HEK293 (cell line): ENCODE measurements at regions not wholly inside any gene's neighbourhood (a gene's known extent, or its start where the extent isn't known, plus 50 kb on each side); places are given as distances from the start of the nearest gene placed in this dataset.

ENCODE experiments used
- GLIS2 ChIP-seq: fragments of 450-650 bp; formaldehyde crosslinking; IDR thresholded peaks from 2 replicates; pipeline ENCODE4 v1.5.1; 2016; ENCODE audit warnings: missing biosample characterization, missing genetic modification characterization
- IKZF3 ChIP-seq: fragments of 450-650 bp; IDR thresholded peaks from 2 replicates; pipeline ENCODE4 v1.5.0; 2018; ENCODE audit warnings: missing biosample characterization, mild to moderate bottlenecking, missing genetic modification characterization, moderate library complexity
- KLF10 ChIP-seq: fragments of 450-650 bp; IDR thresholded peaks from 2 replicates; pipeline ENCODE4 v1.5.1; 2018; ENCODE audit warnings: missing biosample characterization, mild to moderate bottlenecking, missing genetic modification characterization
- KLF17 ChIP-seq: fragments of 450-650 bp; formaldehyde crosslinking; IDR thresholded peaks from 2 replicates; pipeline ENCODE4 v1.5.1; 2016; ENCODE audit warnings: missing biosample characterization, missing genetic modification characterization
- KLF7 ChIP-seq: fragments of 450-650 bp; formaldehyde crosslinking; IDR thresholded peaks from 2 replicates; pipeline ENCODE4 v1.5.1; 2016; ENCODE audit warnings: missing biosample characterization, missing genetic modification characterization, borderline replicate concordance
- PRDM6 ChIP-seq: fragments of 450-650 bp; formaldehyde crosslinking; IDR thresholded peaks from 2 replicates; pipeline ENCODE4 v1.5.1; 2017; ENCODE audit warnings: missing biosample characterization, missing genetic modification characterization
- SP7 ChIP-seq: fragments of 450-650 bp; formaldehyde crosslinking; IDR thresholded peaks from 2 replicates; pipeline ENCODE4 v1.5.1; 2016; ENCODE audit warnings: missing biosample characterization, missing genetic modification characterization
- ZBTB6 ChIP-seq: fragments of 450-650 bp; formaldehyde crosslinking; IDR thresholded peaks from 2 replicates; pipeline ENCODE4 v1.5.1; 2017; ENCODE audit warnings: missing biosample characterization, missing genetic modification characterization
- ZIC2 ChIP-seq: fragments of 450-650 bp; formaldehyde crosslinking; IDR thresholded peaks from 2 replicates; pipeline ENCODE4 v1.5.1; 2016; ENCODE audit warnings: missing biosample characterization, missing genetic modification characterization
- ZNF138 ChIP-seq: fragments of 450-650 bp; formaldehyde crosslinking; IDR thresholded peaks from 2 replicates; pipeline ENCODE4 v1.5.1; 2016; ENCODE audit warnings: missing biosample characterization, missing genetic modification characterization, borderline replicate concordance
- ZNF18 ChIP-seq: fragments of 450-650 bp; formaldehyde crosslinking; IDR thresholded peaks from 2 replicates; pipeline ENCODE4 v1.5.1; 2016; ENCODE audit warnings: missing biosample characterization, missing genetic modification characterization
- ZNF221 ChIP-seq: fragments of 450-650 bp; formaldehyde crosslinking; IDR thresholded peaks from 2 replicates; pipeline ENCODE4 v1.5.1; 2017; ENCODE audit warnings: missing biosample characterization, missing genetic modification characterization, borderline replicate concordance
- ZNF302 ChIP-seq: fragments of 450-650 bp; formaldehyde crosslinking; IDR thresholded peaks from 2 replicates; pipeline ENCODE4 v1.5.1; 2016; ENCODE audit warnings: missing biosample characterization, missing genetic modification characterization, low read depth
- ZNF311 ChIP-seq: fragments of 450-650 bp; formaldehyde crosslinking; IDR thresholded peaks from 2 replicates; pipeline ENCODE4 v1.5.1; 2017; ENCODE audit warnings: missing biosample characterization, missing genetic modification characterization, borderline replicate concordance
- ZNF341 ChIP-seq: fragments of 450-650 bp; formaldehyde crosslinking; IDR thresholded peaks from 2 replicates; pipeline ENCODE4; 2016; ENCODE audit warnings: low read depth, missing biosample characterization, missing genetic modification characterization
- ZNF391 ChIP-seq: fragments of 450-650 bp; formaldehyde crosslinking; IDR thresholded peaks from 2 replicates; pipeline ENCODE4 v1.5.1; 2016; ENCODE audit warnings: low read depth, missing biosample characterization, missing genetic modification characterization, borderline replicate concordance
- ZNF510 ChIP-seq: fragments of 450-650 bp; formaldehyde crosslinking; IDR thresholded peaks from 2 replicates; pipeline ENCODE4 v1.5.1; 2018; ENCODE audit warnings: mild to moderate bottlenecking, missing genetic modification characterization, missing biosample characterization; ENCODE audit not compliant: insufficient replicate concordance
- ZNF521 ChIP-seq: fragments of 450-650 bp; formaldehyde crosslinking; IDR thresholded peaks from 2 replicates; pipeline ENCODE4 v1.5.1; 2017; ENCODE audit warnings: missing biosample characterization, mild to moderate bottlenecking, missing genetic modification characterization
- ZNF549 ChIP-seq: fragments of 450-650 bp; IDR thresholded peaks from 2 replicates; pipeline ENCODE4 v1.5.1; 2018; ENCODE audit warnings: missing biosample characterization, missing genetic modification characterization, mild to moderate bottlenecking, inconsistent platforms, moderate library complexity
- ZNF626 ChIP-seq: fragments of 450-650 bp; sonication (Bioruptor Pico); formaldehyde crosslinking; IDR thresholded peaks from 2 replicates; pipeline ENCODE4 v1.5.1; 2018; ENCODE audit warnings: missing biosample characterization, missing genetic modification characterization, inconsistent platforms
- ZNF792 ChIP-seq: fragments of 450-650 bp; formaldehyde crosslinking; IDR thresholded peaks from 2 replicates; pipeline ENCODE4 v1.5.1; 2016; ENCODE audit warnings: missing biosample characterization, missing genetic modification characterization
- ZNF843 ChIP-seq: fragments of 450-650 bp; formaldehyde crosslinking; IDR thresholded peaks from 2 replicates; pipeline ENCODE4 v1.5.1; 2016; ENCODE audit warnings: missing biosample characterization, missing genetic modification characterization
- ZXDB ChIP-seq: fragments of 450-650 bp; formaldehyde crosslinking; IDR thresholded peaks from 2 replicates; pipeline ENCODE4 v1.5.1; 2016; ENCODE audit warnings: missing biosample characterization, missing genetic modification characterization
- TF ChIP-seq, protein P1 (sequence below): fragments of 450-650 bp; formaldehyde crosslinking; optimal IDR thresholded peaks from 2 replicates; pipeline ENCODE3; 2016; ENCODE audit warnings: missing biosample characterization, mild to moderate bottlenecking, missing genetic modification characterization
- TF ChIP-seq, protein P2 (sequence below): fragments of 450-650 bp; formaldehyde crosslinking; IDR thresholded peaks from 2 replicates; pipeline ENCODE4 v1.5.1; 2016; ENCODE audit warnings: missing biosample characterization, missing genetic modification characterization
- TF ChIP-seq, protein P3 (sequence below): fragments of 450-650 bp; formaldehyde crosslinking; IDR thresholded peaks from 2 replicates; pipeline ENCODE4 v1.5.1; 2016; ENCODE audit warnings: missing biosample characterization, missing genetic modification characterization

GRCh38 chr1:65066766-65067490, 81.1 kb upstream of the AK4 start (continued):
- no peak for TF ChIP-seq ZBTB6 (tag by site-specific recombination)
- peak; percentile 69; the same call in 1 of the 2 replicates for TF ChIP-seq KLF10 (tag by site-specific recombination)
- TF ChIP-seq IKZF3, result peak; percentile 33
- peak; percentile 88 for TF ChIP-seq KLF17 (tag by site-specific recombination)
- no peak for TF ChIP-seq ZNF221 (tag by site-specific recombination)
- TF ChIP-seq ZNF302, result no peak
- TF ChIP-seq SP7 (tag by site-specific recombination), result peak; percentile 79
- TF ChIP-seq ZNF311 (tag by site-specific recombination), result no peak
- TF ChIP-seq, protein P1, sequence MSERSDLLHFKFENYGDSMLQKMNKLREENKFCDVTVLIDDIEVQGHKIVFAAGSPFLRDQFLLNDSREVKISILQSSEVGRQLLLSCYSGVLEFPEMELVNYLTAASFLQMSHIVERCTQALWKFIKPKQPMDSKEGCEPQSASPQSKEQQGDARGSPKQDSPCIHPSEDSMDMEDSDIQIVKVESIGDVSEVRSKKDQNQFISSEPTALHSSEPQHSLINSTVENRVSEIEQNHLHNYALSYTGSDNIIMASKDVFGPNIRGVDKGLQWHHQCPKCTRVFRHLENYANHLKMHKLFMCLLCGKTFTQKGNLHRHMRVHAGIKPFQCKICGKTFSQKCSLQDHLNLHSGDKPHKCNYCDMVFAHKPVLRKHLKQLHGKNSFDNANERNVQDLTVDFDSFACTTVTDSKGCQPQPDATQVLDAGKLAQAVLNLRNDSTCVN (tag by site-specific recombination), result peak; percentile 97
- no peak for TF ChIP-seq ZNF792 (tag by site-specific recombination)
- TF ChIP-seq ZNF510 (tag by site-specific recombination), result no peak
- no peak for TF ChIP-seq ZNF138 (tag by site-specific recombination)
- TF ChIP-seq ZNF391, result peak; percentile 32; the same call in 1 of the 2 replicates
- TF ChIP-seq ZNF341 (tag by site-specific recombination), result peak; percentile 95
- TF ChIP-seq PRDM6, result no peak
- TF ChIP-seq, protein P2, sequence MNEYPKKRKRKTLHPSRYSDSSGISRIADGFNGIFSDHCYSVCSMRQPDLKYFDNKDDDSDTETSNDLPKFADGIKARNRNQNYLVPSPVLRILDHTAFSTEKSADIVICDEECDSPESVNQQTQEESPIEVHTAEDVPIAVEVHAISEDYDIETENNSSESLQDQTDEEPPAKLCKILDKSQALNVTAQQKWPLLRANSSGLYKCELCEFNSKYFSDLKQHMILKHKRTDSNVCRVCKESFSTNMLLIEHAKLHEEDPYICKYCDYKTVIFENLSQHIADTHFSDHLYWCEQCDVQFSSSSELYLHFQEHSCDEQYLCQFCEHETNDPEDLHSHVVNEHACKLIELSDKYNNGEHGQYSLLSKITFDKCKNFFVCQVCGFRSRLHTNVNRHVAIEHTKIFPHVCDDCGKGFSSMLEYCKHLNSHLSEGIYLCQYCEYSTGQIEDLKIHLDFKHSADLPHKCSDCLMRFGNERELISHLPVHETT (tag by site-specific recombination), result no peak
- peak; percentile 77 for TF ChIP-seq ZXDB (tag by site-specific recombination)
- TF ChIP-seq KLF7, result peak; percentile 69; the same call in 1 of the 2 replicates
- TF ChIP-seq ZNF626 (tag by site-specific recombination), result no peak
- peak; percentile 93 for TF ChIP-seq GLIS2 (tag by site-specific recombination)
- no peak for TF ChIP-seq ZNF549 (tag by site-specific recombination)
- no peak for TF ChIP-seq ZNF521
- peak; percentile 89 for TF ChIP-seq ZIC2 (tag by site-specific recombination)
- no peak for TF ChIP-seq ZNF18
- TF ChIP-seq, protein P3, sequence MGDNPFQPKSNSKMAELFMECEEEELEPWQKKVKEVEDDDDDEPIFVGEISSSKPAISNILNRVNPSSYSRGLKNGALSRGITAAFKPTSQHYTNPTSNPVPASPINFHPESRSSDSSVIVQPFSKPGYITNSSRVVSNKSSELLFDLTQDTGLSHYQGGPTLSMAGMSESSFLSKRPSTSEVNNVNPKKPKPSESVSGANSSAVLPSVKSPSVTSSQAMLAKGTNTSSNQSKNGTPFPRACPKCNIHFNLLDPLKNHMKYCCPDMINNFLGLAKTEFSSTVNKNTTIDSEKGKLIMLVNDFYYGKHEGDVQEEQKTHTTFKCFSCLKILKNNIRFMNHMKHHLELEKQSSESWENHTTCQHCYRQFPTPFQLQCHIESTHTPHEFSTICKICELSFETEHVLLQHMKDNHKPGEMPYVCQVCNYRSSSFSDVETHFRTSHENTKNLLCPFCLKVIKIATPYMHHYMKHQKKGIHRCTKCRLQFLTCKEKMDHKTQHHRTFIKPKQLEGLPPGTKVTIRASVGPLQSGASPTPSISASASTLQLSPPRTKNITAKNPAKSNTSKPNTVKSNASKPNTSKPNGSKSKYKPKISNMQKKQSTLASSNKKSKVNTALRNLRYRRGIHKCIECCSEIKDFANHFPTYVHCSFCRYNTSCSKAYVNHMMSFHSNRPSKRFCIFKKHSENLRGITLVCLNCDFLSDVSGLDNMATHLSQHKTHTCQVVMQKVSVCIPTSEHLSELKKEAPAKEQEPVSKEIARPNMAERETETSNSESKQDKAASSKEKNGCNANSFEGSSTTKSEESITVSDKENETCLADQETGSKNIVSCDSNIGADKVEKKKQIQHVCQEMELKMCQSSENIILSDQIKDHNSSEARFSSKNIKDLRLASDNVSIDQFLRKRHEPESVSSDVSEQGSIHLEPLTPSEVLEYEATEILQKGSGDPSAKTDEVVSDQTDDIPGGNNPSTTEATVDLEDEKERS, result no peak
- TF ChIP-seq ZNF843, result peak; percentile 56
